ENCODE measurements at regions not wholly inside any gene's neighbourhood (a gene's known extent, or its start where the extent isn't known, plus 50 kb on each side); places are given as distances from the start of the nearest gene placed in this dataset.

GRCh38 chr5:21221616-21222015, 1233.6 kb upstream of the CDH18 start:
- FAIRE-seq = no peak
- POLR2A ChIA-PET = no interaction called here
- intact Hi-C loops (cut with micrococcal nuclease) = no loop called here

More at GRCh38 chr5:21221616-21222015, 1233.6 kb upstream of the CDH18 start:
- no peak overlapping the region for H3K27ac ChIP-seq (ENCODE audit: insufficient read depth, low read depth, low read length)
- H2AFZ ChIP-seq (ENCODE audit: low read depth, low read length) = no peak overlapping the region
- H3K4me1 ChIP-seq (ENCODE audit: control insufficient read depth, extremely low read depth, insufficient read depth, low read length) = peaks cover 3% of the 10 kb centered on the region
- no peaks in the 10 kb centered on the region for H3K9me3 ChIP-seq (replicated peaks; ENCODE audit: control insufficient read depth, insufficient read depth, low read length)
- no peaks in the 10 kb centered on the region for H3K9me1 ChIP-seq (replicated peaks; ENCODE audit: control insufficient read depth, extremely low read depth, insufficient read depth, low read length)
- CTCF ChIA-PET = interaction anchor here (1.4 kb wide), 1 partner anchor 10 kb away, joined by 3 read pairs; no protein-coding TSS in a partner anchor
- no peaks in the 10 kb centered on the region for H3K36me3 ChIP-seq (ENCODE audit: control insufficient read depth in 2 of 2, extremely low read depth in 1 of 2, insufficient read depth in 2 of 2, low read length in 2 of 2)
- no peaks in the 10 kb centered on the region for H3K27me3 ChIP-seq (ENCODE audit: control insufficient read depth in 2 of 2, insufficient read depth in 2 of 2, low read length in 2 of 2)
- H3K4me3 ChIP-seq (replicated peaks in 1 of 3; ENCODE audit: insufficient read depth in 1 of 3, low read depth in 1 of 3, low read length in 3 of 3) = no peak overlapping the region
- no peaks in the 10 kb centered on the region for H4K20me1 ChIP-seq (replicated peaks; ENCODE audit: control insufficient read depth, extremely low read depth, insufficient read depth, low read length)
- no peaks in the 10 kb centered on the region for H3K79me2 ChIP-seq (ENCODE audit: control insufficient read depth, insufficient read depth, low read length)
- no peak overlapping the region for H3K9ac ChIP-seq (replicated peaks; ENCODE audit: extremely low read depth, insufficient read depth, low read length)
- DNase-seq (ENCODE audit: low read depth, low spot score) = no peak
- no peak for TF ChIP-seq POLR2AphosphoS5 (IDR thresholded peaks at IDR 0.05; ENCODE audit: insufficient read depth, low read depth, low read length)
- TF ChIP-seq GATA2 (IDR thresholded peaks at IDR 0.05; ENCODE audit: insufficient read depth, insufficient read length, low read depth, low read length) = no peak
- TF ChIP-seq MYC (IDR thresholded peaks at IDR 0.05; ENCODE audit: low read depth, low read length) = no peak
- TF ChIP-seq MAX (IDR thresholded peaks at IDR 0.05; ENCODE audit: insufficient read depth, insufficient read length) = no peak
- no peak for TF ChIP-seq FOS (IDR thresholded peaks at IDR 0.05; ENCODE audit: borderline replicate concordance, insufficient read depth, low read length)
- TF ChIP-seq EZH2 (IDR thresholded peaks at IDR 0.05; ENCODE audit: borderline replicate concordance, low read depth, low read length, severe bottlenecking) = no peak
- no peak for TF ChIP-seq CTCF (IDR thresholded peaks at IDR 0.05; ENCODE audit: extremely low read depth in 1 of 2, insufficient read depth in 1 of 2, low read depth in 1 of 2, low read length in 2 of 2)
- TF ChIP-seq POLR2A (IDR thresholded peaks at IDR 0.05; ENCODE audit: low read depth, low read length) = no peak
- dilution Hi-C loops (cut with MboI; ENCODE audit: extremely low pct_ligation_motif_present, low sequenced_read_pairs) = no loop called here
- no peak overlapping the region for H3K4me2 ChIP-seq (ENCODE audit: insufficient read depth, low read length)
- no TSS peak for BruUV-seq (replicated peaks)

All from endothelial cell of umbilical vein (primary cell).